GM18873 (cell line): ENCODE measurements at regions not wholly inside any gene's neighbourhood (a gene's known extent, or its start where the extent isn't known, plus 50 kb on each side); places are given as distances from the start of the nearest gene placed in this dataset.
A peak's percentile ranks its signal among the peaks of the same experiment; 100 is the strongest.

Experiments
- ATAC-seq: cut with Tn5 transposase; IDR thresholded peaks from one replicate; pipeline ENCODE4 v1.9.1; 2021; ENCODE audit warnings: mild to moderate bottlenecking, moderate library complexity, moderate number of reproducible peaks; ENCODE audit not compliant: unreplicated experiment, low FRiP score

- no peak for ATAC-seq
Observed at GRCh38 chr2:173419506-173419905, 64.8 kb downstream of the CDCA7 start.

- no peak for ATAC-seq
Observed at GRCh38 chr2:173424886-173425285, 70.2 kb downstream of the CDCA7 start.

GRCh38 chr2:173427887-173428668, 73.4 kb downstream of the CDCA7 start:
- no peak for ATAC-seq

- ATAC-seq, result no peak
Observed at GRCh38 chr2:173431191-173431590, 76.5 kb downstream of the CDCA7 start.

GRCh38 chr2:173432049-173432754, 77.5 kb downstream of the CDCA7 start:
- ATAC-seq, result no peak

- ATAC-seq, result no peak
Observed at GRCh38 chr2:173434762-173435569, 80.3 kb downstream of the CDCA7 start.

- ATAC-seq, result no peak
Observed at GRCh38 chr2:173435574-173435973, 80.9 kb downstream of the CDCA7 start.

- ATAC-seq, result no peak
Observed at GRCh38 chr2:173436088-173436487, 81.4 kb downstream of the CDCA7 start.

- no peak for ATAC-seq
Observed at GRCh38 chr2:173441222-173441621, 86.5 kb downstream of the CDCA7 start.

GRCh38 chr2:173442542-173442941, 87.9 kb downstream of the CDCA7 start:
- ATAC-seq, result no peak

- ATAC-seq, result no peak
Observed at GRCh38 chr2:173446722-173447121, 92.0 kb downstream of the CDCA7 start.

GRCh38 chr2:173448938-173449471, 94.3 kb downstream of the CDCA7 start:
- ATAC-seq, result peak; percentile 83

GRCh38 chr2:173451118-173451517, 96.4 kb downstream of the CDCA7 start:
- ATAC-seq, result no peak

GRCh38 chr2:173451941-173452340, 97.3 kb downstream of the CDCA7 start:
- ATAC-seq, result no peak

GRCh38 chr2:173452416-173452815, 97.7 kb downstream of the CDCA7 start:
- ATAC-seq, result no peak

GRCh38 chr2:173456960-173457359, 102.3 kb downstream of the CDCA7 start:
- no peak for ATAC-seq

- ATAC-seq, result no peak
Observed at GRCh38 chr2:173457366-173457765, 102.7 kb downstream of the CDCA7 start.

- no peak for ATAC-seq
Observed at GRCh38 chr2:173458991-173459780, 104.5 kb downstream of the CDCA7 start.

- no peak for ATAC-seq
Observed at GRCh38 chr2:173462892-173463840, 108.5 kb downstream of the CDCA7 start.
